GM12864 (cell line): ENCODE measurements at regions not wholly inside any gene's neighbourhood (a gene's known extent, or its start where the extent isn't known, plus 50 kb on each side); places are given as distances from the start of the nearest gene placed in this dataset.

Experiments
- DNase-seq: peaks from one replicate; pipeline ENCODE4 v3.0.0-alpha.2; 2011; ENCODE audit warnings: low read depth
- H3K4me3 ChIP-seq: 2 replicates; pipeline ENCODE4 v1.5.1; 2011; ENCODE audit warnings: mild to moderate bottlenecking, low read depth, low read length, control low read depth
- CTCF ChIP-seq: IDR thresholded peaks from 2 replicates; pipeline ENCODE4 v1.5.1; 2011; ENCODE audit warnings: low read depth, mild to moderate bottlenecking, moderate library complexity, low read length, control low read depth, inconsistent platforms; ENCODE audit errors: missing control alignments

- H3K4me3 ChIP-seq = no peak overlapping the region
- TF ChIP-seq CTCF = no peak
- DNase-seq = no peak
These were observed 176.4 kb upstream of the MDFIC2 start for GRCh38 chr3:70488816-70489215.

- H3K4me3 ChIP-seq = no peak overlapping the region
- no peak for DNase-seq
- TF ChIP-seq CTCF = no peak
These were observed 175.7 kb upstream of the MDFIC2 start for GRCh38 chr3:70488131-70488530.

- no peak for TF ChIP-seq CTCF
- no peak overlapping the region for H3K4me3 ChIP-seq
- DNase-seq = no peak
These were observed 174.1 kb upstream of the MDFIC2 start for GRCh38 chr3:70486414-70487017.

- TF ChIP-seq CTCF = no peak
- no peak overlapping the region for H3K4me3 ChIP-seq
- no peak for DNase-seq
These were observed 163.7 kb upstream of the MDFIC2 start for GRCh38 chr3:70476174-70476573.

GRCh38 chr3:70471464-70472342, 159.3 kb upstream of the MDFIC2 start:
- TF ChIP-seq CTCF = no peak
- H3K4me3 ChIP-seq = no peak overlapping the region
- no peak for DNase-seq

GRCh38 chr3:70466096-70466495, 153.7 kb upstream of the MDFIC2 start:
- DNase-seq = no peak
- H3K4me3 ChIP-seq = no peak overlapping the region
- no peak for TF ChIP-seq CTCF
